Activated CD4-positive, alpha-beta T cell treated with anti-CD3 and anti-CD28 coated beads for 36 hours (primary cell): ENCODE measurements at regions not wholly inside any gene's neighbourhood (a gene's known extent, or its start where the extent isn't known, plus 50 kb on each side); places are given as distances from the start of the nearest gene placed in this dataset.

Experiments used
- ATAC-seq: fragments of 200-7000 bp; cut with Tn5 transposase; one replicate; pipeline ENCODE4 v1.10.0; 2021; ENCODE audit warnings: mild to moderate bottlenecking, moderate library complexity
- CTCF ChIA-PET: fragments of 350-600 bp; sonication (Branson Sonifier 250); formaldehyde crosslinking; loops from one replicate; lab custom pipeline; 2021; ENCODE audit warnings: antibody characterized with exemption; lab: Charles Lee
- POLR2A ChIA-PET: fragments of 350-600 bp; sonication (Branson Sonifier 250); formaldehyde crosslinking; loops from one replicate; lab custom pipeline; 2021; ENCODE audit warnings: antibody characterized with exemption, inconsistent platforms; lab: Charles Lee
- DNase-seq: peaks from one replicate; pipeline ENCODE4 v3.0.0-alpha.2; 2020
- H3K27ac Mint-ChIP-seq: one replicate; pipeline ENCODE4 v1.8.0; 2021; ENCODE audit warnings: mixed read lengths
- H3K27me3 Mint-ChIP-seq: one replicate; pipeline ENCODE4 v1.8.0; 2021; ENCODE audit warnings: mixed read lengths
- H3K36me3 Mint-ChIP-seq: one replicate; pipeline ENCODE4 v1.8.0; 2021; ENCODE audit warnings: low read depth, mixed read lengths
- H3K4me1 Mint-ChIP-seq: one replicate; pipeline ENCODE4 v1.8.0; 2021; ENCODE audit warnings: mixed read lengths
- H3K4me3 Mint-ChIP-seq: one replicate; pipeline ENCODE4 v1.8.0; 2021; ENCODE audit warnings: mild to moderate bottlenecking, moderate library complexity, mixed read lengths
- H3K9me3 Mint-ChIP-seq: one replicate; pipeline ENCODE4 v1.8.0; 2021; ENCODE audit warnings: low read depth, mixed read lengths
- intact Hi-C, 2 experiments: fragments of 100-400 bp; cut with DNase I in 1 of 2; cut with micrococcal nuclease in 1 of 2; formaldehyde crosslinking; loops; one replicate each; pipeline versions ENCODE4 v1.14.2 to v1.15.1; 2022 to 2024; cut with DNase I, micrococcal nuclease

DNA sequence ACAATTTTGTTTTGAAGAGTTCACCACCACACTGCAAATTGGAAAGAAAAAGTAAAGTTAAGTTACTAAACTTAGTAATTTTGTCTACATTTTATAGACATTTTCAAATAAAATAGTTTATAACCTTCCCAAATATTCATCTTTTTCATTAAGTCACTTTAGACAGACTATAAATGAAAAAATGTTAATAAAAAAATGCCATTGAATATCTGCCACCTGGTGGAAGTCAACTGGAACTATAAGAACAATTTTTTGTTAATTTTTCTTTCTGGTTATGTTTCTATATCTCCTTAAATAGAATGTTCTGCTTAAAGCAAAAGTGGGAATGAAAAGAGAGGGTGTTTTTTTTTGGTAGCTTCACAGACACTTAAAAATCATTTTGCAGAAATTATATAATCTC, 534.4 kb upstream of the PCDH10 start:
- H3K4me3 Mint-ChIP-seq, result no peak overlapping the region
- ATAC-seq, result no peak

DNA sequence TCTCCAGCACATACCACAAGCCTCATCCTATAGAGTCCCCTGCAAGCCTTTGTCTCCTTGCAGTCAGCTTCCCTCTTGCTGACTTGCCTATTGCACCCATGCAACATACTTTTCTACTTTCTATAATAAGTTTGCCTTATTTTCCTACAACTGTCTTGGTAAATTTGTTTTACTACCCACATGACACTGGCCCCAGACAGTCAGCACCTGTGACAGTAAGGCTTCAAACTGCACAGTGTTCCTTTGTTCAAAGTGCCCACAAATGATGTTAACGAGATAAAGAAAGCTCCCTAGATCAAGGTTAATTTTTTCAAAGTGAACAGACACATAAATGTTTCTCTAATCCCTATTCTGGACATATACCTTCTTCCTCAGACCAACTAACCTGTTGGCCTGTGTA, 529.1 kb upstream of the PCDH10 start:
- ChIA-PET POLR2A (no interaction called here), CTCF (no interaction called here)
- intact Hi-C loops, result no loop called here
- no peak for DNase-seq
- Mint-ChIP-seq H3K9me3 (peaks cover 5% of the 10 kb centered on the region), H3K27me3 (no peaks in the 10 kb centered on the region), H3K4me1 (no peaks in the 10 kb centered on the region), H3K4me3 (no peak overlapping the region), H3K27ac (no peak overlapping the region), H3K36me3 (no peaks in the 10 kb centered on the region)
- no peak for ATAC-seq

More for the DNA sequence above, 534.4 kb upstream of the PCDH10 start:
- Mint-ChIP-seq H3K4me1 (no peaks in the 10 kb centered on the region), H3K9me3 (peaks cover 2% of the 10 kb centered on the region), H3K27ac (no peak overlapping the region), H3K36me3 (no peaks in the 10 kb centered on the region), H3K27me3 (no peaks in the 10 kb centered on the region)
- ChIA-PET POLR2A (no interaction called here), CTCF (no interaction called here)
- no peak for DNase-seq
- intact Hi-C loops, result no loop called here

DNA sequence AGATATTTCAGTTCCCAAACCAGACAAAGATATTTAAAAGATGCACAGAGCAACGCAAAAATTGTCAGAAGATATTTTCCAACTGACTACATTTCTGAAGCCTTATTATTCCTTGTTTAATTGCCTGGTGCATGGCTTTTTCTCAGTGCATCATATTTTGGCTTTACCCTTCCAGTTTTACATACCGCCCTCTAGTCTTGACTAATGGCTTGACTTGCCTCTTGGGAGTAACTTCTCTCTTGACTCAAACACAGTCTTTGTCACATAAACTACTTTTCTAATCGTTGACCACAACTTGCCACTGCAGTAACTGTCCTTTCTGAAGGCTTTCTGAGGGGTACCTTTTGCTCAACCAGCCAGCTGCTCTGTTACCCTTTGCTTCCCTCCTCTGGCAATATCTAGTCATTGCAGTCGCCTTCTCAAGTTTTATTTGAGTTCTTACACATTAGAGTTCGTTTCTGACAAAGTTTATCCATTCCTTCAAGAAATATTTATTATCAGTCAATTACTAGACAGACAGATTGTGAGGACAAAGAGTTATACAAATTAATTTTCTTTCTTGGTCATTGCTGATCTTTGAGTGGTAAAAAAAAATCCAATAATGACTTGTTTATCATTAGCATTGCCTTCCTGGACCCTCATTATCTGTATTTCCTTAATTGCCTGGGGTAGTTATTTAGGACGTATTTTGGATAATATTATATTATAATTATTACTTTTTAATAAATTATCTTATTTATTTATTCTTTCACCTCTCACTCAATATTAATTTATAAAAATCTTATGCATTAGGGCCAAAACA, 506.9 kb upstream of the PCDH10 start:
- Mint-ChIP-seq H3K27me3 (no peaks in the 10 kb centered on the region), H3K4me3 (no peak overlapping the region), H3K9me3 (peaks cover 3% of the 10 kb centered on the region), H3K4me1 (no peaks in the 10 kb centered on the region), H3K36me3 (no peaks in the 10 kb centered on the region), H3K27ac (no peak overlapping the region)
- CTCF ChIA-PET, result interaction anchor here (0.8 kb wide), 1 partner anchor 30 kb away, joined by 3 read pairs; no protein-coding TSS in a partner anchor
- ATAC-seq, result no peak
- DNase-seq, result peak; percentile 15
- POLR2A ChIA-PET, result no interaction called here
- intact Hi-C loops, result loop anchor here in 1 of 2 experiments (5.0 kb wide), 1 partner anchor 1550 kb away; no protein-coding TSS in a partner anchor

DNA sequence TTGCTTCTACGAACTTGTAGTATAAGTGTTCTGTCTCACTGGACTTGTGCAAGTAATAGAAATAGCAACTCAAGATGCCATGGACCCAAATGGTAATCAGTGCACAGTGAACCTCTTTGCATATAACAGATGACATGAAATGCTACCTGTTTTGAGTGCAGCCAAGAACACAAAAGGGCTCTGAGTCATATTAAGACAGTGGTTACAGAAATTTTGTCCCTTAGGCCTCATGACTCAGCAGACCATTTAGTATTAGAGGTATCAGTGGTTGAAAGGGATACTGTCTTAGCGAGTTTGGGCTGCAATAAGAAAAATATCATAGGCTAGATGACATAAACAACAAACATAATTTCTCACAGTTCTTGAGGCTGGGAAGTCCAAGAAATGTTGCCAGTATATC, 502.9 kb upstream of the PCDH10 start:
- CTCF ChIA-PET, result no interaction called here
- intact Hi-C loops, result no loop called here
- Mint-ChIP-seq H3K9me3 (peaks cover 4% of the 10 kb centered on the region), H3K4me3 (no peak overlapping the region), H3K36me3 (no peaks in the 10 kb centered on the region), H3K27ac (no peak overlapping the region), H3K27me3 (no peaks in the 10 kb centered on the region), H3K4me1 (no peaks in the 10 kb centered on the region)
- POLR2A ChIA-PET, result no interaction called here
- no peak for ATAC-seq
- no peak for DNase-seq

DNA sequence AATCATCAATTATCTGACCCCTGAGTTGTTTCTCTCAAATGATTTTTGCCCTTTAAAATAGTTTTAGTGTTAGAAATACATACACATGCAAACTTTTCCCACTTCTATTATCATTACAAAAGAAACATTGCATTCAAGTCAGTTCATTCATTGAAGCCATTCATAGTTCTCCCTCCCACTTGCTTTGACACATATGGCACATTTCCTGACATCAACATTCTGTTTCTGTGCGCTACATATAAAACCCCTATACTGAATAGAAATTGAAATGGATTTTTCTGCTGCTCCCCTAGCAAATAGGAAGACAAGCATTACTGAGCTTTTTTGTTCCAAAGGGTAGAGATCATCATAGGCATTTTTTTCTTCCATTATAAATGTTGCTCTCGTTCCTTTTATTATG, 497.9 kb upstream of the PCDH10 start:
- Mint-ChIP-seq H3K36me3 (no peaks in the 10 kb centered on the region), H3K4me3 (no peak overlapping the region), H3K9me3 (peaks cover 7% of the 10 kb centered on the region), H3K27ac (no peak overlapping the region), H3K27me3 (no peaks in the 10 kb centered on the region), H3K4me1 (no peaks in the 10 kb centered on the region)
- ChIA-PET POLR2A (no interaction called here), CTCF (no interaction called here)
- DNase-seq, result no peak
- ATAC-seq, result no peak
- intact Hi-C loops, result no loop called here

DNA sequence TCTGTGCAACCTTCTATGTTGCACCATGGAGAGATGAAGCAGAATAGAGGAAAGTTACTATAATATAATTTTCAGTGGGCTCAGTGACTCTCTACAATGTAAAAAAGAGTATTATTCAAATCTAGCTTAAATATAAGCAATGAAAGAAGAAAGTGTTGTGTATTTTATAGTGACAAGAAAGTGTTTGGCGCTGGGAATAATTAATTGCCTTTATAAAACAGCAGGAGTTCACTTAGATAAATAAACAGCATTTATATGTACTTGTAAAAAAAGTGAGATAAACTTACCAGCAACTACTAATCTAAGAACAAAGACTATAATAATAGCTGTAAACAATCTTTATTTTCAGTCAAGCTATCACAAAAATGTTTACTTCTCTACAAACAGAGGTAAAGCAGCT, 488.9 kb upstream of the PCDH10 start:
- ChIA-PET CTCF (no interaction called here), POLR2A (no interaction called here)
- Mint-ChIP-seq H3K36me3 (no peaks in the 10 kb centered on the region), H3K27ac (no peak overlapping the region), H3K9me3 (peaks cover 5% of the 10 kb centered on the region), H3K4me1 (no peaks in the 10 kb centered on the region), H3K27me3 (no peaks in the 10 kb centered on the region), H3K4me3 (no peak overlapping the region)
- ATAC-seq (no peak), DNase-seq (no peak)
- intact Hi-C loops, result no loop called here

DNA sequence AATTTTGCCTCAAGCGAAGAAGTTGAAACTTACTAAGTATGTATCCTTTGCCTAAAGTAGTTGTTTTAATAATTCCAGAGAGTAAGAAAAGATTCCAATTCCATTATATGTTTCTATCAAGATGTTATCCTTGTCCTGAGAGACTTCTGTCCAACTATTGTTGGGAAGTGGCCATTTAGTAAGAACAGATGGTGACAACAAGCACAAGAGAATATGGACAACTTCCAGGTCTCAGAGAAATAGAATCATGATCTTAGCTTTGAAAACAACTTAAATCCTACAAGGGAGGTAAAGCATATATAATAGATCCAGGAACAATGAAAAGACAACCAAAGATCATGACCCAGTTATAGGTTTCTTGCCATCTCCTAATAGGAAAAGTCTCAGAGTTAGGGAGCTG, 486.6 kb upstream of the PCDH10 start:
- H3K27ac Mint-ChIP-seq, result no peak overlapping the region
- no peaks in the 10 kb centered on the region for H3K4me1 Mint-ChIP-seq
- intact Hi-C loops, result no loop called here
- no peak for ATAC-seq
- no peak overlapping the region for H3K4me3 Mint-ChIP-seq
- no peaks in the 10 kb centered on the region for H3K36me3 Mint-ChIP-seq
- ChIA-PET CTCF (no interaction called here), POLR2A (no interaction called here)
- DNase-seq, result no peak
- no peaks in the 10 kb centered on the region for H3K27me3 Mint-ChIP-seq
- peaks cover 6% of the 10 kb centered on the region for H3K9me3 Mint-ChIP-seq

DNA sequence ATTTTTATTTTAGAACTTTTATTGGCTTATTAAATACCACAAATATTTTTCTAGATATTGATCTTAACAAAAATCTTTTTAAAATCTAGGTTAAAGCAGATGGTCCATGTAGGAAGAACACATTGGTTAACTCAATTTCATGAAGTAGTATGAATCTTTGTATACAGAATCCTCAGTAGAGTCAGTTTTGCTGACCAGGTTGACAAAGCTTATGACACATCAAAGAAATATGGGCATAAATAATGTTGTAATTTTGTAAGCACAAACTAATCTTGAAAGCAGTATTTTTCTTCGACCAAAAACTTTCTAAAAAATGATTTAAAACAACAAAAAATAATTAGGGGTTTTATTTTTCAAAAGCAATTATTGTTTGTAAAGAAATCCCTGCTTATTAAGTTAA, 479.3 kb upstream of the PCDH10 start:
- peaks cover 3% of the 10 kb centered on the region for H3K9me3 Mint-ChIP-seq
- intact Hi-C loops, result no loop called here
- H3K36me3 Mint-ChIP-seq, result no peaks in the 10 kb centered on the region
- ATAC-seq, result no peak
- DNase-seq, result no peak
- no peak overlapping the region for H3K4me3 Mint-ChIP-seq
- POLR2A ChIA-PET, result no interaction called here
- H3K27me3 Mint-ChIP-seq, result no peaks in the 10 kb centered on the region
- no peaks in the 10 kb centered on the region for H3K4me1 Mint-ChIP-seq
- no peak overlapping the region for H3K27ac Mint-ChIP-seq
- CTCF ChIA-PET, result no interaction called here

DNA sequence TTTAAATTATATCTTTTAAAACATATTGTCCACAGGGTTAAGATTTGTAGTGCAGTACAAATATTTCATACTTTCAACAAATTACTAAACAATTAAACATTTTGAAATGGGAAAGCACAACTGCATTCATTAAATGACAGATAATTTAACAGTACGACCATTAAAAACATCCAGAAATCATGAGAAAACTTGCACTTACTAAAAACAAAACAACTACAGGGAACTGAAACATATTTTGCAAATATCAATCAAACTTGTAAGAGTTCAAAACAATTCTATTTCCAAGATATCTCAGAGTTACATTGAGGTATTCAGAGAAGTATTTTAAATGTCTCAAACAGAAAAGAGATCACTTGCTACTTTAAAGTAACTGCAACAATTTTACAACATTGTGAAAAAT, 478.5 kb upstream of the PCDH10 start:
- Mint-ChIP-seq H3K4me3 (no peak overlapping the region), H3K36me3 (no peaks in the 10 kb centered on the region), H3K9me3 (peaks cover 3% of the 10 kb centered on the region), H3K4me1 (no peaks in the 10 kb centered on the region), H3K27ac (no peak overlapping the region), H3K27me3 (no peaks in the 10 kb centered on the region)
- no peak for ATAC-seq
- intact Hi-C loops, result no loop called here
- POLR2A ChIA-PET, result no interaction called here
- no peak for DNase-seq
- CTCF ChIA-PET, result no interaction called here

DNA sequence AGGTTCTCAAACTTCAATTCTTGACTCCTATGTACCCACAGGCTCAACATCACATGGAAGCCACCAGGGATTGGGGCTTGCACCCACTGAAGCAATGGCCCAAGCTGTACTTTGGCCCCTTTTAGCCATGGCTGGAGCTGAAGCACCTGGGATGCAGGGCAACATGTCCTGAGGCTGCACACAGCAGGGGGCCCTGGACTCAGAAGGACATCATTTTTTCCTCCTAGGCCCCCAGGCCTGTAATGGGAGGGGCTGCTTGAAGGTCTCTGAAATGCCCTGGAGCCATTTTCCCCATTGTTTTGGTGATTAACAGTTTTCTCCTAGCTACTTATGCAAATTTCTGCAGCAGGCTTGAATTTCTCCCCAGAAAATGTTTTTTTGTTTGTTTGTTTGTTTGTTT, 465.1 kb upstream of the PCDH10 start:
- peaks cover 16% of the 10 kb centered on the region for H3K9me3 Mint-ChIP-seq
- CTCF ChIA-PET, result no interaction called here
- ATAC-seq, result no peak
- H3K27ac Mint-ChIP-seq, result no peak overlapping the region
- no peaks in the 10 kb centered on the region for H3K4me1 Mint-ChIP-seq
- H3K4me3 Mint-ChIP-seq, result no peak overlapping the region
- H3K36me3 Mint-ChIP-seq, result no peaks in the 10 kb centered on the region
- intact Hi-C loops, result no loop called here
- DNase-seq, result no peak
- POLR2A ChIA-PET, result no interaction called here
- H3K27me3 Mint-ChIP-seq, result no peaks in the 10 kb centered on the region

DNA sequence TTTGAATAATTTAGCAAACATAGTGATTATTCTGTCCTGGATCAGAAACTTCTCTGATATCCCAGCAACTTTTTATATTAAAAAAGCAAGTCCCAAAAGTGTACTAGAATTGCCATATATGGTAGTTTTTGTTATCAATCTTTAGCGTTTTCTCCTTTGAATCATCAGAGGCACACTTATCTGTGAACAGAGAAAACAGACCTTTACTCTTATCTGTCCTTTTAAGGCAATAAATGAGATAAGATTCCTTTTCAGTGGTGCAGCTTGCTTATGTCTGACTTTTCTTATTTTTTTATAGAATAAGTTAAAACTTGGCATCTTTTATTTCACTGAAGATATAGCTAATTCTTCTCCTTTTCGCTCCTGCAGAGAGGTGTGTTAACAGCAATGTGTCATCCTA, 458.1 kb upstream of the PCDH10 start:
- no peak for ATAC-seq
- no peaks in the 10 kb centered on the region for H3K36me3 Mint-ChIP-seq
- H3K4me1 Mint-ChIP-seq, result no peaks in the 10 kb centered on the region
- ChIA-PET CTCF (no interaction called here), POLR2A (no interaction called here)
- intact Hi-C loops, result no loop called here
- H3K27ac Mint-ChIP-seq, result no peak overlapping the region
- H3K27me3 Mint-ChIP-seq, result no peaks in the 10 kb centered on the region
- peaks cover 9% of the 10 kb centered on the region for H3K9me3 Mint-ChIP-seq
- no peak for DNase-seq
- H3K4me3 Mint-ChIP-seq, result no peak overlapping the region

DNA sequence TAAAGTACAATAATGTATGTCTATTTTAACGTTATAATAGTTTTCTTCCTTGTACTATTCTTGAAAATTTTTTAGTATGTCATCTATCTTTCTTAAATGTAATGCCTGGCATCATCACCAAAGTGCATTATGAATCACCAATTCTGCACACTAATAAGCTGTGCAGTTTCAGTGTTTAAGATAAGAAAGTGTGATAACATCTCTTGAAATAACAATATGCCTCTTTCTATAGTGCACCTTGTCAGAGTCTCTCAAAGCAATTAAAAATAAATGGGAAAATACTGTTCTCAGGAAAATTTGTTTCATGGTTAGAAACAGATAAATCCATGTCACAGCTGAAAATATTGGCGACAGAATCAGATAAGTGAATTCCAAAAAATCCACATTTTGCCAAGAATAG, 457.4 kb upstream of the PCDH10 start:
- H3K9me3 Mint-ChIP-seq, result peaks cover 9% of the 10 kb centered on the region
- H3K27ac Mint-ChIP-seq, result no peak overlapping the region
- H3K4me1 Mint-ChIP-seq, result no peaks in the 10 kb centered on the region
- ATAC-seq, result no peak
- no peaks in the 10 kb centered on the region for H3K36me3 Mint-ChIP-seq
- intact Hi-C loops, result no loop called here
- H3K27me3 Mint-ChIP-seq, result no peaks in the 10 kb centered on the region
- no peak for DNase-seq
- ChIA-PET POLR2A (no interaction called here), CTCF (no interaction called here)
- H3K4me3 Mint-ChIP-seq, result no peak overlapping the region
